ENCODE measurements at regions not wholly inside any gene's neighbourhood (a gene's known extent, or its start where the extent isn't known, plus 50 kb on each side); places are given as distances from the start of the nearest gene placed in this dataset.

GRCh38 chr10:29189256-29189655, 99.6 kb upstream of the LYZL1 start:
- H3K27ac ChIP-seq (ENCODE audit: extremely low read depth, low read depth, low read length): no peak overlapping the region
- BruUV-seq (replicated peaks): no TSS peak
- no peaks in the 10 kb centered on the region for H3K79me2 ChIP-seq (ENCODE audit: control insufficient read depth, insufficient read depth, low read length)
- 0% methylated on average over 2 of the region's 2 CpGs for WGBS (ENCODE audit: insufficient coverage, low coverage, missing lambda C conversion rate)
- no peak for ATAC-seq
- no peak for DNase-seq (ENCODE audit: extremely low read depth in 1 of 4, low spot score in 3 of 4)
- no peaks in the 10 kb centered on the region for H4K20me1 ChIP-seq (replicated peaks; ENCODE audit: control insufficient read depth, insufficient read depth, low read length)
- CTCF ChIA-PET (ENCODE audit: low intra/inter-chr PET ratio): no interaction called here
- H3K36me3 ChIP-seq (ENCODE audit: control insufficient read depth, insufficient read depth, low read length): no peaks in the 10 kb centered on the region
- intact Hi-C loops (cut with micrococcal nuclease): no loop called here
- H2AFZ ChIP-seq (ENCODE audit: low read depth, low read length): no peak overlapping the region
- H3K4me2 ChIP-seq (ENCODE audit: insufficient read depth, low read length): no peak overlapping the region
- no peaks in the 10 kb centered on the region for H3K4me1 ChIP-seq (replicated peaks in 1 of 2; ENCODE audit: control insufficient read depth in 2 of 2, insufficient read depth in 2 of 2, low read length in 2 of 2)
- TF ChIP-seq ZNF644 (tag; IDR thresholded peaks at IDR 0.05; ENCODE audit: low read depth): no peak
- no peak for TF ChIP-seq E2F4 (CRISPR knock-in tag; IDR thresholded peaks at IDR 0.05; ENCODE audit: low read depth)
- TF ChIP-seq GABPA (tag; conservative IDR thresholded peaks at IDR 0.05; ENCODE audit: low read depth): no peak
- TF ChIP-seq GATAD2B (IDR thresholded peaks at IDR 0.05; ENCODE audit: borderline replicate concordance): no peak
- TF ChIP-seq SMARCE1 (IDR thresholded peaks at IDR 0.05): no peak
- TF ChIP-seq NFATC3 (IDR thresholded peaks at IDR 0.05): no peak
- TF ChIP-seq DNMT1 (IDR thresholded peaks at IDR 0.05): no peak
- no peak for TF ChIP-seq TAF7 (tag; IDR thresholded peaks at IDR 0.05)
- no peak for TF ChIP-seq SMAD4 (CRISPR knock-in tag; conservative IDR thresholded peaks at IDR 0.05)
- no peak for TF ChIP-seq MITF (IDR thresholded peaks at IDR 0.05)
- TF ChIP-seq GMEB1 (CRISPR knock-in tag; IDR thresholded peaks at IDR 0.05): no peak
- TF ChIP-seq SFPQ (IDR thresholded peaks at IDR 0.05; ENCODE audit: low read depth, low read length): no peak
- TF ChIP-seq DDX20 (tag; IDR thresholded peaks at IDR 0.05; ENCODE audit: low read depth): no peak
- no peak for TF ChIP-seq EHMT2 (IDR thresholded peaks at IDR 0.05)
- no peak for TF ChIP-seq PHF21A (IDR thresholded peaks at IDR 0.05; ENCODE audit: borderline replicate concordance, low read depth)
- in situ Hi-C loops (cut with MboI): no loop called here
- no peak overlapping the region for H3K4me3 ChIP-seq
- POLR2A ChIA-PET: no interaction called here
- no peaks in the 10 kb centered on the region for H3K9me1 ChIP-seq (ENCODE audit: control insufficient read depth, insufficient read depth, low read length)
- no peak overlapping the region for H3K9ac ChIP-seq (ENCODE audit: insufficient read depth in 1 of 2, low read depth in 2 of 2, low read length in 2 of 2)
- no peaks in the 10 kb centered on the region for H3K9me3 ChIP-seq (replicated peaks; ENCODE audit: control insufficient read depth, insufficient read depth, low read depth, low read length)
- H3K27me3 ChIP-seq (ENCODE audit: control insufficient read depth in 2 of 2, insufficient read depth in 2 of 2, low read length in 2 of 2): peaks cover 9 to 16% of the 10 kb centered on the region in 2 experiments; a peak in 4 of 5 replicates
- FAIRE-seq: no peak
